OCI-LY3 (cell line): ENCODE measurements at regions not wholly inside any gene's neighbourhood (a gene's known extent, or its start where the extent isn't known, plus 50 kb on each side); places are given as distances from the start of the nearest gene placed in this dataset.

ENCODE experiments used
- H2AFZ ChIP-seq: fragments of 200-600, 300-600 bp; shearing (Covaris generic); 2 replicates; pipeline ENCODE4 v1.6.0; 2014; ENCODE audit warnings: antibody characterized with exemption, low read depth, low read length
- H3K27ac ChIP-seq: fragments of 200-600, 300-600 bp; sonication (generic); 2 replicates; pipeline ENCODE4 v1.5.1; 2014; ENCODE audit warnings: mild to moderate bottlenecking, low read length, moderate library complexity, mixed read lengths
- H3K27me3 ChIP-seq: fragments of 200-600, 300-600 bp; sonication (generic); 2 replicates; pipeline ENCODE4 v1.6.1; 2014; ENCODE audit warnings: low read depth, low read length, mixed read lengths
- H3K36me3 ChIP-seq: fragments of 200-600, 300-600 bp; sonication (generic); replicated peaks from 2 replicates; pipeline ENCODE3; 2014; ENCODE audit warnings: low read depth, low read length, mixed read lengths
- H3K4me1 ChIP-seq: fragments of 300-600, 200-600 bp; sonication (generic); 2 replicates; pipeline ENCODE4 v1.6.1; 2014; ENCODE audit warnings: low read length, mixed read lengths
- H3K4me2 ChIP-seq: fragments of 200-600, 300-600 bp; sonication (generic); 2 replicates; pipeline ENCODE4 v1.6.1; 2014; ENCODE audit warnings: low read length, mixed read lengths
- H3K4me3 ChIP-seq: fragments of 300-600, 200-600 bp; sonication (generic); 2 replicates; pipeline ENCODE4 v1.5.1; 2014; ENCODE audit warnings: antibody characterized with exemption, mild to moderate bottlenecking, low read length, moderate library complexity
- H3K79me2 ChIP-seq: fragments of 300-600, 200-600 bp; shearing (Covaris generic); 2 replicates; pipeline ENCODE4 v1.6.1; 2014; ENCODE audit warnings: mild to moderate bottlenecking, low read length, mixed read lengths
- H3K9ac ChIP-seq: fragments of 300-600, 200-600 bp; shearing (Covaris generic); 2 replicates; pipeline ENCODE4 v1.6.0; 2014; ENCODE audit warnings: mild to moderate bottlenecking, low read length, moderate library complexity
- H3K9me3 ChIP-seq: fragments of 200-600, 300-600 bp; shearing (Covaris generic); 2 replicates; pipeline ENCODE4 v1.6.1; 2014; ENCODE audit warnings: low read length, mixed read lengths; ENCODE audit not compliant: insufficient read depth
- H4K20me1 ChIP-seq: fragments of 200-600, 300-600 bp; sonication (generic); 2 replicates; pipeline ENCODE4 v1.6.1; 2016; ENCODE audit warnings: low read length, mixed read lengths; ENCODE audit not compliant: insufficient read depth
- CTCF ChIP-seq: fragments of 200-600, 300-600 bp; sonication (generic); IDR thresholded peaks from 2 replicates; pipeline ENCODE4 v1.5.1; 2014; ENCODE audit warnings: antibody characterized with exemption, low read length, low read depth
- EZH2phosphoT487 ChIP-seq: fragments of 200-600 bp; shearing (Covaris generic); IDR thresholded peaks from 2 replicates; pipeline ENCODE4 v1.6.1; 2018; ENCODE audit warnings: antibody characterized with exemption, mixed run types, low read depth

GRCh38 chr7:83832009-83832408 is 183.1 kb upstream of the SEMA3E start:
- Histone ChIP-seq H3K4me3 (no peak overlapping the region), H3K4me1 (peaks cover 46% of the 10 kb centered on the region), H3K79me2 (no peaks in the 10 kb centered on the region), H3K36me3 (no peaks in the 10 kb centered on the region), H3K9ac (no peak overlapping the region), H3K9me3 (no peaks in the 10 kb centered on the region), H3K4me2 (no peak overlapping the region), H4K20me1 (no peaks in the 10 kb centered on the region), H3K27me3 (no peaks in the 10 kb centered on the region), H3K27ac (no peak overlapping the region), H2AFZ (peak overlapping the region; percentile 66; the same call in 1 of the 2 replicates)
- TF ChIP-seq EZH2phosphoT487 (no peak), CTCF (no peak)

GRCh38 chr7:83827036-83827435 is 178.1 kb upstream of the SEMA3E start:
- Histone ChIP-seq H3K4me1 (peaks cover 3% of the 10 kb centered on the region), H2AFZ (no peak overlapping the region), H3K27ac (no peak overlapping the region), H3K9ac (no peak overlapping the region), H3K36me3 (no peaks in the 10 kb centered on the region), H4K20me1 (no peaks in the 10 kb centered on the region), H3K4me3 (no peak overlapping the region), H3K4me2 (no peak overlapping the region), H3K9me3 (no peaks in the 10 kb centered on the region), H3K27me3 (no peaks in the 10 kb centered on the region), H3K79me2 (no peaks in the 10 kb centered on the region)
- TF ChIP-seq CTCF (no peak), EZH2phosphoT487 (no peak)

- Histone ChIP-seq H3K4me1 (no peaks in the 10 kb centered on the region), H2AFZ (no peak overlapping the region), H3K9me3 (no peaks in the 10 kb centered on the region), H3K27me3 (no peaks in the 10 kb centered on the region), H3K4me3 (no peak overlapping the region), H3K79me2 (no peaks in the 10 kb centered on the region), H3K27ac (no peak overlapping the region), H3K36me3 (no peaks in the 10 kb centered on the region), H4K20me1 (no peaks in the 10 kb centered on the region), H3K9ac (no peak overlapping the region), H3K4me2 (no peak overlapping the region)
- TF ChIP-seq CTCF, result no peak
- no peak for TF ChIP-seq EZH2phosphoT487
Measured at GRCh38 chr7:83824214-83824613, 175.3 kb upstream of the SEMA3E start.

GRCh38 chr7:83821866-83822265 is 172.9 kb upstream of the SEMA3E start:
- Histone ChIP-seq H3K4me1 (no peaks in the 10 kb centered on the region), H3K4me3 (no peak overlapping the region), H3K36me3 (peaks cover 4% of the 10 kb centered on the region), H3K9ac (no peak overlapping the region), H3K9me3 (no peaks in the 10 kb centered on the region), H3K27ac (no peak overlapping the region), H3K4me2 (no peak overlapping the region), H4K20me1 (no peaks in the 10 kb centered on the region), H3K27me3 (no peaks in the 10 kb centered on the region), H3K79me2 (no peaks in the 10 kb centered on the region), H2AFZ (no peak overlapping the region)
- TF ChIP-seq CTCF (no peak), EZH2phosphoT487 (no peak)
